ENCODE measurements at regions not wholly inside any gene's neighbourhood (a gene's known extent, or its start where the extent isn't known, plus 50 kb on each side); places are given as distances from the start of the nearest gene placed in this dataset.
A peak's percentile ranks its signal among the peaks of the same experiment; 100 is the strongest.

GRCh38 chr2:100667801-100668200, 105.0 kb downstream of the PDCL3 start:
- Histone ChIP-seq H3K4me3 (no peak overlapping the region), H3K4me1 (ENCODE audit: low read depth) (no peaks in the 10 kb centered on the region), H3K36me3 (no peaks in the 10 kb centered on the region), H3K27me3 (no peaks in the 10 kb centered on the region), H3K9me3 (ENCODE audit: low read depth) (no peaks in the 10 kb centered on the region), H3K27ac (no peak overlapping the region)
- TF ChIP-seq CTCF (IDR thresholded peaks at IDR 0.05; ENCODE audit: low read depth, low read length) = no peak
- DNase-seq (ENCODE audit: low read depth in 1 of 2, low spot score in 1 of 2) = no peak

GRCh38 chr2:100670232-100670631, 107.4 kb downstream of the PDCL3 start:
- Histone ChIP-seq H3K36me3 (no peaks in the 10 kb centered on the region), H3K27ac (no peak overlapping the region), H3K4me3 (no peak overlapping the region), H3K27me3 (no peaks in the 10 kb centered on the region), H3K4me1 (ENCODE audit: low read depth) (peaks cover 8% of the 10 kb centered on the region), H3K9me3 (ENCODE audit: low read depth) (no peaks in the 10 kb centered on the region)
- DNase-seq (ENCODE audit: low read depth in 1 of 2, low spot score in 1 of 2) = no peak
- TF ChIP-seq CTCF (IDR thresholded peaks at IDR 0.05; ENCODE audit: low read depth, low read length) = no peak

- Histone ChIP-seq H3K9me3 (ENCODE audit: low read depth) (no peaks in the 10 kb centered on the region), H3K27ac (no peak overlapping the region), H3K36me3 (no peaks in the 10 kb centered on the region), H3K4me3 (no peak overlapping the region), H3K4me1 (ENCODE audit: low read depth) (peaks cover 8% of the 10 kb centered on the region), H3K27me3 (no peaks in the 10 kb centered on the region)
- DNase-seq (ENCODE audit: low read depth in 1 of 2, low spot score in 1 of 2) = no peak
- TF ChIP-seq CTCF (IDR thresholded peaks at IDR 0.05; ENCODE audit: low read depth, low read length) = no peak
Measured at GRCh38 chr2:100673115-100673514, 110.3 kb downstream of the PDCL3 start.

GRCh38 chr2:100673691-100674485, 111.1 kb downstream of the PDCL3 start:
- H3K27ac ChIP-seq = no peak overlapping the region
- no peak for TF ChIP-seq CTCF (IDR thresholded peaks at IDR 0.05; ENCODE audit: low read depth, low read length)
- peaks cover 8% of the 10 kb centered on the region for H3K4me1 ChIP-seq (ENCODE audit: low read depth)
- no peaks in the 10 kb centered on the region for H3K27me3 ChIP-seq
- peak in 1 of 2 donors; percentile 25 for DNase-seq (ENCODE audit: low read depth in 1 of 2, low spot score in 1 of 2)
- no peaks in the 10 kb centered on the region for H3K36me3 ChIP-seq
- H3K9me3 ChIP-seq (ENCODE audit: low read depth) = no peaks in the 10 kb centered on the region
- H3K4me3 ChIP-seq = no peak overlapping the region

- no peak overlapping the region for H3K4me3 ChIP-seq
- H3K9me3 ChIP-seq (ENCODE audit: low read depth) = no peaks in the 10 kb centered on the region
- H3K27me3 ChIP-seq = no peaks in the 10 kb centered on the region
- no peak for DNase-seq (ENCODE audit: low read depth in 1 of 2, low spot score in 1 of 2)
- H3K4me1 ChIP-seq (ENCODE audit: low read depth) = peaks cover 8% of the 10 kb centered on the region
- no peak for TF ChIP-seq CTCF (IDR thresholded peaks at IDR 0.05; ENCODE audit: low read depth, low read length)
- no peak overlapping the region for H3K27ac ChIP-seq
- no peaks in the 10 kb centered on the region for H3K36me3 ChIP-seq
Measured at GRCh38 chr2:100674666-100675065, 111.9 kb downstream of the PDCL3 start.
